Glomerular endothelial cell (primary cell): ENCODE measurements at regions not wholly inside any gene's neighbourhood (a gene's known extent, or its start where the extent isn't known, plus 50 kb on each side); places are given as distances from the start of the nearest gene placed in this dataset.

Source experiments
- DNase-seq: peaks from one replicate; pipeline ENCODE4 v3.0.0-alpha.2; 2011; ENCODE audit warnings: low read depth, low spot score; ENCODE audit errors: extremely low read depth

GRCh38 chr5:61820836-61821235 lies 485.2 kb upstream of the KIF2A start:
- no peak for DNase-seq

- no peak for DNase-seq
Measured at GRCh38 chr5:61821561-61821960, 484.4 kb upstream of the KIF2A start.

GRCh38 chr5:61822584-61822983 lies 483.4 kb upstream of the KIF2A start:
- no peak for DNase-seq

- no peak for DNase-seq
Measured at GRCh38 chr5:61823065-61823464, 482.9 kb upstream of the KIF2A start.

GRCh38 chr5:61823781-61824180 lies 482.2 kb upstream of the KIF2A start:
- DNase-seq: no peak

GRCh38 chr5:61824396-61824795 lies 481.6 kb upstream of the KIF2A start:
- DNase-seq: no peak

GRCh38 chr5:61827445-61827975 lies 478.5 kb upstream of the KIF2A start:
- DNase-seq: no peak

GRCh38 chr5:61828856-61829255 lies 477.1 kb upstream of the KIF2A start:
- DNase-seq: no peak

GRCh38 chr5:61831736-61832135 lies 474.3 kb upstream of the KIF2A start:
- DNase-seq: no peak

GRCh38 chr5:61837788-61838187 lies 468.2 kb upstream of the KIF2A start:
- DNase-seq: no peak

- DNase-seq: no peak
Measured at GRCh38 chr5:61840361-61840760, 465.6 kb upstream of the KIF2A start.

- no peak for DNase-seq
Measured at GRCh38 chr5:61842840-61843239, 463.2 kb upstream of the KIF2A start.

GRCh38 chr5:61850696-61851095 lies 455.3 kb upstream of the KIF2A start:
- no peak for DNase-seq

GRCh38 chr5:61854531-61854930 lies 451.5 kb upstream of the KIF2A start:
- no peak for DNase-seq

- DNase-seq: no peak
Measured at GRCh38 chr5:61860978-61861377, 445.0 kb upstream of the KIF2A start.

GRCh38 chr5:61866930-61867329 lies 439.1 kb upstream of the KIF2A start:
- no peak for DNase-seq

GRCh38 chr5:61869333-61869732 lies 436.7 kb upstream of the KIF2A start:
- no peak for DNase-seq

- DNase-seq: no peak
Measured at GRCh38 chr5:61878471-61878870, 427.5 kb upstream of the KIF2A start.

- no peak for DNase-seq
Measured at GRCh38 chr5:61881821-61882487, 424.1 kb upstream of the KIF2A start.

GRCh38 chr5:61882901-61883500 lies 423.0 kb upstream of the KIF2A start:
- DNase-seq: no peak

- no peak for DNase-seq
Measured at GRCh38 chr5:61884252-61884855, 421.7 kb upstream of the KIF2A start.

- DNase-seq: no peak
Measured at GRCh38 chr5:61886214-61886613, 419.8 kb upstream of the KIF2A start.
